ENCODE measurements at regions not wholly inside any gene's neighbourhood (a gene's known extent, or its start where the extent isn't known, plus 50 kb on each side); places are given as distances from the start of the nearest gene placed in this dataset.

GRCh38 chr13:111862836-111863815 lies 203.8 kb upstream of the SOX1 start:
- DNase-seq, result no peak

- DNase-seq, result no peak
Observed at GRCh38 chr13:111864566-111864965, 202.4 kb upstream of the SOX1 start.

GRCh38 chr13:111865046-111865445 lies 201.9 kb upstream of the SOX1 start:
- DNase-seq, result no peak

- no peak for DNase-seq
Observed at GRCh38 chr13:111865826-111866225, 201.1 kb upstream of the SOX1 start.

- no peak for DNase-seq
Observed at GRCh38 chr13:111866731-111867245, 200.2 kb upstream of the SOX1 start.

- no peak for DNase-seq
Observed at GRCh38 chr13:111867657-111868056, 199.3 kb upstream of the SOX1 start.

GRCh38 chr13:111868716-111869115 lies 198.2 kb upstream of the SOX1 start:
- DNase-seq, result no peak

- DNase-seq, result no peak
Observed at GRCh38 chr13:111872475-111873150, 194.3 kb upstream of the SOX1 start.

- no peak for DNase-seq
Observed at GRCh38 chr13:111873676-111874178, 193.2 kb upstream of the SOX1 start.

GRCh38 chr13:111874981-111875380 lies 192.0 kb upstream of the SOX1 start:
- no peak for DNase-seq

- no peak for DNase-seq
Observed at GRCh38 chr13:111875915-111876314, 191.0 kb upstream of the SOX1 start.

GRCh38 chr13:111876506-111876905 lies 190.4 kb upstream of the SOX1 start:
- DNase-seq, result no peak

GRCh38 chr13:111877906-111878305 lies 189.0 kb upstream of the SOX1 start:
- no peak for DNase-seq

- DNase-seq, result no peak
Observed at GRCh38 chr13:111879719-111880118, 187.2 kb upstream of the SOX1 start.

- no peak for DNase-seq
Observed at GRCh38 chr13:111880185-111880584, 186.8 kb upstream of the SOX1 start.

- no peak for DNase-seq
Observed at GRCh38 chr13:111881700-111882099, 185.2 kb upstream of the SOX1 start.

- DNase-seq, result no peak
Observed at GRCh38 chr13:111882351-111882750, 184.6 kb upstream of the SOX1 start.

- no peak for DNase-seq
Observed at GRCh38 chr13:111883571-111884343, 183.2 kb upstream of the SOX1 start.

- no peak for DNase-seq
Observed at GRCh38 chr13:111886217-111886945, 180.6 kb upstream of the SOX1 start.

- peak; percentile 33 for DNase-seq
Observed at GRCh38 chr13:111893071-111893606, 173.8 kb upstream of the SOX1 start.

GRCh38 chr13:111893607-111894443 lies 173.1 kb upstream of the SOX1 start:
- no peak for DNase-seq
